ENCODE measurements at regions not wholly inside any gene's neighbourhood (a gene's known extent, or its start where the extent isn't known, plus 50 kb on each side); places are given as distances from the start of the nearest gene placed in this dataset.

GRCh38 chr4:42761804-42762203, 104.9 kb upstream of the ATP8A1 start:
- TF ChIP-seq, protein P1, sequence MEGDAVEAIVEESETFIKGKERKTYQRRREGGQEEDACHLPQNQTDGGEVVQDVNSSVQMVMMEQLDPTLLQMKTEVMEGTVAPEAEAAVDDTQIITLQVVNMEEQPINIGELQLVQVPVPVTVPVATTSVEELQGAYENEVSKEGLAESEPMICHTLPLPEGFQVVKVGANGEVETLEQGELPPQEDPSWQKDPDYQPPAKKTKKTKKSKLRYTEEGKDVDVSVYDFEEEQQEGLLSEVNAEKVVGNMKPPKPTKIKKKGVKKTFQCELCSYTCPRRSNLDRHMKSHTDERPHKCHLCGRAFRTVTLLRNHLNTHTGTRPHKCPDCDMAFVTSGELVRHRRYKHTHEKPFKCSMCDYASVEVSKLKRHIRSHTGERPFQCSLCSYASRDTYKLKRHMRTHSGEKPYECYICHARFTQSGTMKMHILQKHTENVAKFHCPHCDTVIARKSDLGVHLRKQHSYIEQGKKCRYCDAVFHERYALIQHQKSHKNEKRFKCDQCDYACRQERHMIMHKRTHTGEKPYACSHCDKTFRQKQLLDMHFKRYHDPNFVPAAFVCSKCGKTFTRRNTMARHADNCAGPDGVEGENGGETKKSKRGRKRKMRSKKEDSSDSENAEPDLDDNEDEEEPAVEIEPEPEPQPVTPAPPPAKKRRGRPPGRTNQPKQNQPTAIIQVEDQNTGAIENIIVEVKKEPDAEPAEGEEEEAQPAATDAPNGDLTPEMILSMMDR (IDR thresholded peaks at IDR 0.05) = no peak
- TF ChIP-seq POLR2A (IDR thresholded peaks at IDR 0.05) = no peak
